HCT116 (cell line): ENCODE measurements at regions not wholly inside any gene's neighbourhood (a gene's known extent, or its start where the extent isn't known, plus 50 kb on each side); places are given as distances from the start of the nearest gene placed in this dataset.

ENCODE experiments used
- ATAC-seq: fragments of 200-7000 bp; cut with Tn5 transposase; 2 replicates; pipeline ENCODE4 v1.9.1; 2020; ENCODE audit warnings: mild to moderate bottlenecking, moderate library complexity
- BruUV-seq: library from RNA; stranded (reverse); fragments of 400-500 nt; replicated peaks from 2 replicates; lab custom pipeline; 2021; lab: Mats Ljungman, UMichigan
- CTCF ChIA-PET: fragments of 300-600 bp; sonication (Branson Sonifier 250); formaldehyde crosslinking; loops from one replicate; lab custom pipeline; 2021; ENCODE audit warnings: antibody characterized with exemption; lab: Charles Lee
- POLR2A ChIA-PET: fragments of 300-600, 350-600 bp; sonication (Branson Sonifier 250); formaldehyde crosslinking; loops from one replicate; lab custom pipeline; 2021; ENCODE audit warnings: antibody characterized with exemption; lab: Charles Lee
- RAD21 ChIA-PET, 2 experiments: fragments of 300-600 bp; sonication (Branson Sonifier 250); formaldehyde crosslinking; loops; one replicate each; lab custom pipeline; 2023; ENCODE audit warnings: low total read pairs in 2 of 2; ENCODE audit not compliant: uncharacterized antibody in 2 of 2, unreplicated experiment in 2 of 2, low non-redundant PET in 1 of 2; lab: Charles Lee
- DNase-seq: peaks from one replicate; pipeline ENCODE4 v3.0.0-alpha.2; 2010; ENCODE audit warnings: low read depth, low spot score
- H2AFZ ChIP-seq: fragments of 200-600 bp; shearing (Covaris generic), sonication (generic); 2 replicates; pipeline ENCODE4 v1.6.1; 2017; ENCODE audit warnings: low read depth, mixed run types, mixed read lengths, antibody characterized with exemption, low read length; ENCODE audit not compliant: poor library complexity, severe bottlenecking
- H3K27ac ChIP-seq: 2 replicates; pipeline ENCODE4 v1.5.1; 2012; ENCODE audit warnings: low read depth, low read length
- H3K27me3 ChIP-seq: fragments of 200-600 bp; sonication (generic); 2 replicates; pipeline ENCODE4 v1.6.1; 2016; ENCODE audit warnings: mixed run types, low read length, mixed read lengths; ENCODE audit not compliant: insufficient read depth
- H3K36me3 ChIP-seq, 2 experiments: fragments of 200-500 bp in 1 of 2; fragments of 200-600 bp in 1 of 2; sonication (Bioruptor generic) in 1 of 2; sonication (generic) in 1 of 2; 2 replicates each; pipeline versions ENCODE4 v1.5.1 to v1.6.1; 2014 to 2016; ENCODE audit warnings: low read length in 2 of 2, inconsistent platforms in 1 of 2, mixed read lengths in 1 of 2, mixed run types in 1 of 2; ENCODE audit not compliant: insufficient read depth in 2 of 2, control insufficient read depth in 1 of 2
- H3K4me1 ChIP-seq, 2 experiments: fragments of 200-600 bp in 1 of 2; sonication (generic) in 1 of 2; 2 replicates each; pipeline versions ENCODE4 v1.5.1 to v1.6.1; 2012 to 2017; ENCODE audit warnings: low read length in 2 of 2, inconsistent platforms in 1 of 2, mild to moderate bottlenecking in 1 of 2, mixed read lengths in 1 of 2, mixed run types in 1 of 2, moderate library complexity in 1 of 2; ENCODE audit not compliant: insufficient read depth in 2 of 2, control insufficient read depth in 1 of 2
- H3K4me2 ChIP-seq: fragments of 200-600 bp; sonication (generic); 2 replicates; pipeline ENCODE4 v1.6.1; 2017; ENCODE audit warnings: mixed run types, low read length, mixed read lengths
- H3K4me3 ChIP-seq, 2 experiments: fragments of 200-600 bp in 1 of 2; sonication (generic) in 1 of 2; replicated peaks in 1 of 2; 2 replicates each; pipeline ENCODE4 v1.5.1; 2011 to 2016; ENCODE audit warnings: low read length in 2 of 2, control low read depth in 1 of 2, low read depth in 1 of 2, mild to moderate bottlenecking in 1 of 2, mixed read lengths in 1 of 2, mixed run types in 1 of 2
- H3K79me2 ChIP-seq: fragments of 200-600 bp; sonication (generic); 2 replicates; pipeline ENCODE4 v1.6.1; 2017; ENCODE audit warnings: mild to moderate bottlenecking, mixed run types, low read length, moderate library complexity, mixed read lengths; ENCODE audit not compliant: insufficient read depth
- H3K9ac ChIP-seq: fragments of 200-600 bp; sonication (generic); 2 replicates; pipeline ENCODE4 v1.6.1; 2016; ENCODE audit warnings: low read length, mixed read lengths
- H3K9me2 ChIP-seq: fragments of 200-600 bp; sonication (generic), shearing (Covaris generic); 2 replicates; pipeline ENCODE4 v1.6.1; 2017; ENCODE audit warnings: mixed run types, mild to moderate bottlenecking, moderate library complexity; ENCODE audit not compliant: insufficient read depth
- H3K9me3 ChIP-seq, 2 experiments: fragments of 200-500 bp in 1 of 2; fragments of 200-600 bp in 1 of 2; sonication (Bioruptor generic) in 1 of 2; sonication (generic) in 1 of 2; 2 replicates each; pipeline ENCODE4 v1.6.1; 2014 to 2017; ENCODE audit warnings: low read length in 2 of 2, mixed read lengths in 2 of 2, inconsistent platforms in 1 of 2, low read depth in 1 of 2, mild to moderate bottlenecking in 1 of 2, mixed run types in 1 of 2, moderate library complexity in 1 of 2; ENCODE audit not compliant: control insufficient read depth in 1 of 2, insufficient read depth in 1 of 2
- H4K20me1 ChIP-seq: fragments of 200-600 bp; sonication (generic), shearing (Covaris generic); 2 replicates; pipeline ENCODE4 v1.6.1; 2017; ENCODE audit warnings: mixed run types, mild to moderate bottlenecking, moderate library complexity; ENCODE audit not compliant: insufficient read depth
- ATF3 ChIP-seq: IDR thresholded peaks from 2 replicates; pipeline ENCODE4 v1.6.1; 2012
- CBX3 ChIP-seq: IDR thresholded peaks from 2 replicates; pipeline ENCODE4 v1.6.1; 2012; ENCODE audit warnings: low read depth
- CEBPB ChIP-seq: IDR thresholded peaks from 2 replicates; pipeline ENCODE4 v1.6.1; 2012; ENCODE audit warnings: low read depth
- CTCF ChIP-seq, 3 experiments: fragments of 200-600 bp in 1 of 3; sonication (generic) in 1 of 3; IDR thresholded peaks in 2 of 3; conservative IDR thresholded peaks in 1 of 3; 2 replicates each; pipeline ENCODE4 v1.5.1; 2012 to 2017; ENCODE audit warnings: low read depth in 2 of 3, low read length in 2 of 3, antibody characterized with exemption in 1 of 3, borderline replicate concordance in 1 of 3, control low read depth in 1 of 3, mild to moderate bottlenecking in 1 of 3, mixed read lengths in 1 of 3, mixed run types in 1 of 3, moderate library complexity in 1 of 3; ENCODE audit not compliant: insufficient read depth in 1 of 3
- EGR1 ChIP-seq: IDR thresholded peaks from 2 replicates; pipeline ENCODE4 v1.6.1; 2012; ENCODE audit warnings: low read depth
- ELF1 ChIP-seq: IDR thresholded peaks from 2 replicates; pipeline ENCODE4 v1.6.1; 2012; ENCODE audit warnings: low read depth, borderline replicate concordance
- EZH2 ChIP-seq: fragments of 200-600 bp; sonication (generic); IDR thresholded peaks from 2 replicates; pipeline ENCODE4 v1.6.1; 2017; ENCODE audit warnings: antibody characterized with exemption, mixed run types
- EZH2phosphoT487 ChIP-seq: fragments of 200-600 bp; IDR thresholded peaks from 2 replicates; pipeline ENCODE4 v1.6.1; 2018; ENCODE audit warnings: antibody characterized with exemption, borderline replicate concordance
- FOSL1 ChIP-seq: IDR thresholded peaks from 2 replicates; pipeline ENCODE4 v1.6.1; 2012; ENCODE audit warnings: low read depth
- JUND ChIP-seq: IDR thresholded peaks from 2 replicates; pipeline ENCODE4 v1.6.1; 2012
- MAX ChIP-seq: IDR thresholded peaks from 2 replicates; pipeline ENCODE4 v1.6.1; 2012
- POLR2A ChIP-seq: IDR thresholded peaks from 2 replicates; pipeline ENCODE4 v1.7.0; 2011; ENCODE audit warnings: borderline replicate concordance; ENCODE audit not compliant: insufficient read depth, insufficient read length; ENCODE audit errors: extremely low read depth
- POLR2AphosphoS5 ChIP-seq: IDR thresholded peaks from 2 replicates; pipeline ENCODE4 v1.6.1; 2011; ENCODE audit warnings: mild to moderate bottlenecking, low read depth, low read length, moderate library complexity
- RAD21 ChIP-seq: IDR thresholded peaks from 2 replicates; pipeline ENCODE4 v1.6.1; 2012; ENCODE audit warnings: low read depth, mild to moderate bottlenecking
- REST ChIP-seq: IDR thresholded peaks from 2 replicates; pipeline ENCODE4 v1.6.1; 2012; ENCODE audit warnings: low read depth
- SIN3A ChIP-seq: IDR thresholded peaks from 2 replicates; pipeline ENCODE4 v1.6.1; 2012; ENCODE audit warnings: low read depth
- SP1 ChIP-seq: IDR thresholded peaks from 2 replicates; pipeline ENCODE4 v1.6.1; 2012; ENCODE audit warnings: low read depth
- SRF ChIP-seq: IDR thresholded peaks from 2 replicates; pipeline ENCODE4 v1.6.1; 2012; ENCODE audit warnings: low read depth
- TCF7L2 ChIP-seq: IDR thresholded peaks from 2 replicates; pipeline ENCODE4 v1.7.0; 2011; ENCODE audit warnings: borderline replicate concordance, inconsistent platforms; ENCODE audit not compliant: insufficient read depth, insufficient read length; ENCODE audit errors: extremely low read depth
- ZFX ChIP-seq: fragments of 450-650 bp; IDR thresholded peaks from 2 replicates; pipeline ENCODE4 v1.6.1; 2017
- intact Hi-C: fragments of 100-400 bp; cut with micrococcal nuclease; formaldehyde crosslinking; loops from 2 replicates; pipeline ENCODE4 v1.10.0; 2022

GRCh38 chr7:156185076-156185475, 372.8 kb upstream of the SHH start:
- no peak for ATAC-seq
- Histone ChIP-seq H3K9me2 (no peaks in the 10 kb centered on the region), H3K27ac (no peak overlapping the region), H3K4me3 (no peak overlapping the region)
- TF ChIP-seq CEBPB (no peak), JUND (no peak), POLR2A (no peak), SRF (no peak), MAX (no peak), TCF7L2 (no peak), ZFX (no peak), FOSL1 (no peak), SP1 (no peak), ELF1 (no peak), REST (no peak), CTCF (IDR thresholded peaks at IDR 0.05 in 2 of 3, conservative IDR thresholded peaks at IDR 0.05 in 1 of 3; ENCODE audit: borderline replicate concordance in 1 of 3, insufficient read depth in 1 of 3, low read depth in 2 of 3, low read length in 2 of 3) (no peak), EGR1 (no peak), POLR2AphosphoS5 (no peak), ATF3 (no peak), SIN3A (no peak), RAD21 (no peak), CBX3 (no peak), EZH2 (no peak), EZH2phosphoT487 (no peak)
- TF ChIP-seq, all 23 proteins: peak for 0
- no peaks in the 10 kb centered on the region for H3K27me3 ChIP-seq
- ChIA-PET CTCF (no interaction called here), RAD21 (no interaction called here), POLR2A (no interaction called here)
- H3K36me3 ChIP-seq: no peaks in the 10 kb centered on the region
- no peak for DNase-seq
- no peak overlapping the region for H3K9ac ChIP-seq
- no peak overlapping the region for H3K4me2 ChIP-seq
- no TSS peak for BruUV-seq
- H4K20me1 ChIP-seq: no peaks in the 10 kb centered on the region
- no peak overlapping the region for H2AFZ ChIP-seq
- peaks cover 4 to 9% of the 10 kb centered on the region in 2 experiments; a peak in 2 of 4 replicates for H3K9me3 ChIP-seq
- H3K79me2 ChIP-seq: no peaks in the 10 kb centered on the region
- no peaks in the 10 kb centered on the region for H3K4me1 ChIP-seq
- intact Hi-C loops: no loop called here
